GM12878 (cell line): ENCODE measurements at regions not wholly inside any gene's neighbourhood (a gene's known extent, or its start where the extent isn't known, plus 50 kb on each side); places are given as distances from the start of the nearest gene placed in this dataset.

Experiments used
- ATAC-seq: fragments of 200-7000 bp; cut with Tn5 transposase; 3 replicates; pipeline ENCODE4 v1.9.1; 2020; ENCODE audit warnings: mild to moderate bottlenecking, moderate library complexity
- BruUV-seq: library from RNA; stranded (reverse); fragments of 400-500 nt; replicated peaks from 2 replicates; lab custom pipeline; 2021; lab: Mats Ljungman, UMichigan
- CTCF ChIA-PET: fragments of 300-600 bp; sonication (Branson Sonifier 250); formaldehyde crosslinking; extraction: SDS; loops from one replicate; lab custom pipeline; 2021; ENCODE audit warnings: inconsistent platforms; lab: Yijun Ruan, JAX
- POLR2A ChIA-PET: fragments of 350-600 bp; formaldehyde crosslinking; extraction: SDS; loops from one replicate; lab custom pipeline; 2021; ENCODE audit warnings: inconsistent platforms; lab: Charles Lee
- RAD21 ChIA-PET: fragments of 300-600 bp; sonication (Branson Sonifier 250); formaldehyde crosslinking; loops from one replicate; lab custom pipeline; 2023; ENCODE audit warnings: antibody characterized with exemption; ENCODE audit not compliant: unreplicated experiment; lab: Charles Lee
- SMC1A ChIA-PET: fragments of 300-600 bp; sonication (Branson Sonifier 250); formaldehyde crosslinking; loops from one replicate; lab custom pipeline; 2023; ENCODE audit not compliant: unreplicated experiment, uncharacterized antibody; lab: Charles Lee
- DNase-seq: peaks from one replicate; pipeline ENCODE4 v3.0.0-alpha.2; 2011; ENCODE audit warnings: low read depth, low spot score
- FAIRE-seq: peaks from 3 replicates; lab custom pipeline; 2011; peaks lifted over from hg19 to GRCh38; lab: Jason Lieb, UNC
- H2AFZ ChIP-seq: 2 replicates; pipeline ENCODE4 v1.6.0; 2011; ENCODE audit warnings: low read depth, low read length, control low read depth; ENCODE audit not compliant: control insufficient read depth
- H3K27ac ChIP-seq: 2 replicates; pipeline ENCODE4 v1.5.1; 2011; ENCODE audit warnings: control low read depth; ENCODE audit not compliant: control insufficient read depth, insufficient read depth
- H3K27me3 ChIP-seq, 2 experiments: replicated peaks in 1 of 2; 2 replicates each; pipeline versions ENCODE4 v1.6.0 to v1.6.1; 2011; ENCODE audit warnings: low read length in 1 of 2; ENCODE audit not compliant: control insufficient read depth in 2 of 2, insufficient read depth in 2 of 2
- H3K36me3 ChIP-seq, 2 experiments: 2 replicates each; pipeline ENCODE4 v1.5.1; 2011; ENCODE audit warnings: low read length in 1 of 2; ENCODE audit not compliant: control insufficient read depth in 2 of 2, insufficient read depth in 2 of 2
- H3K4me1 ChIP-seq: 2 replicates; pipeline ENCODE4 v1.6.1; 2011; ENCODE audit warnings: mild to moderate bottlenecking, low read length, moderate library complexity, mixed read lengths; ENCODE audit not compliant: control insufficient read depth, insufficient read depth
- H3K4me2 ChIP-seq: 2 replicates; pipeline ENCODE4 v1.6.0; 2011; ENCODE audit warnings: control low read depth; ENCODE audit not compliant: control insufficient read depth, insufficient read depth
- H3K4me3 ChIP-seq: fragments of 200-600 bp; sonication (generic); 2 replicates; pipeline ENCODE4 v1.5.1; 2016
- H3K79me2 ChIP-seq: 2 replicates; pipeline ENCODE4 v1.6.0; 2011; ENCODE audit warnings: low read length; ENCODE audit not compliant: control insufficient read depth, insufficient read depth
- H3K9ac ChIP-seq: 2 replicates; pipeline ENCODE4 v1.8.0; 2011; ENCODE audit warnings: low read length, control low read depth, mixed read lengths; ENCODE audit not compliant: control insufficient read depth, insufficient read depth
- H3K9me3 ChIP-seq: replicated peaks from 3 replicates; pipeline ENCODE4 v1.5.1; 2011; ENCODE audit warnings: mild to moderate bottlenecking, low read length; ENCODE audit not compliant: control insufficient read depth, insufficient read depth
- H4K20me1 ChIP-seq: 2 replicates; pipeline ENCODE4 v1.6.0; 2011; ENCODE audit not compliant: control insufficient read depth, insufficient read depth
- CBFB ChIP-seq: IDR thresholded peaks from 2 replicates; pipeline ENCODE4 v1.6.1; 2016; ENCODE audit warnings: antibody characterized with exemption, low read depth
- E4F1 ChIP-seq: fragments of 450-650 bp; IDR thresholded peaks from 2 replicates; pipeline ENCODE4 v1.6.1; 2018; ENCODE audit warnings: borderline replicate concordance, mild to moderate bottlenecking; ENCODE audit not compliant: partially characterized antibody
- EGR1 ChIP-seq, 2 experiments: IDR thresholded peaks; 1 replicate in 1 of 2; 2 replicates in 1 of 2; pipeline ENCODE4 v1.6.1; 2011 to 2012; ENCODE audit warnings: low read depth in 2 of 2, low read length in 2 of 2, borderline replicate concordance in 1 of 2, mild to moderate bottlenecking in 1 of 2, moderate library complexity in 1 of 2
- ELK1 ChIP-seq: IDR thresholded peaks from 2 replicates; pipeline ENCODE4 v1.6.1; 2012; ENCODE audit warnings: low read depth, low read length, improper control_type of control experiment
- EZH2 ChIP-seq: IDR thresholded peaks from 2 replicates; pipeline ENCODE4 v1.6.1; 2012; ENCODE audit warnings: low read depth, mild to moderate bottlenecking, control low read depth, inconsistent platforms, low read length, borderline replicate concordance; ENCODE audit not compliant: control insufficient read depth
- FOXK2 ChIP-seq: fragments of 450-650 bp; IDR thresholded peaks from 2 replicates; pipeline ENCODE4 v1.6.1; 2017; ENCODE audit warnings: mild to moderate bottlenecking, moderate library complexity
- GATAD2B ChIP-seq: fragments of 450-650 bp; conservative IDR thresholded peaks from 2 replicates; pipeline ENCODE4 v1.6.1; 2017; ENCODE audit warnings: low read depth, mild to moderate bottlenecking, moderate library complexity
- HDAC6 ChIP-seq: fragments of 200-600 bp; sonication (generic); IDR thresholded peaks from one replicate; pipeline ENCODE4 v1.8.0; 2017; ENCODE audit warnings: antibody characterized with exemption; ENCODE audit not compliant: unreplicated experiment
- JUND ChIP-seq: IDR thresholded peaks from 2 replicates; pipeline ENCODE4 v1.6.1; 2012; ENCODE audit warnings: low read depth, mild to moderate bottlenecking, low read length, improper control_type of control experiment, moderate library complexity
- KAT2A ChIP-seq: conservative IDR thresholded peaks from 2 replicates; pipeline ENCODE4 v1.6.1; 2011; ENCODE audit warnings: low read depth, low read length; ENCODE audit not compliant: control insufficient read depth
- MEF2A ChIP-seq: IDR thresholded peaks from 2 replicates; pipeline ENCODE4 v1.6.1; 2011; ENCODE audit warnings: low read depth, mild to moderate bottlenecking, low read length, moderate library complexity; ENCODE audit not compliant: insufficient read depth
- MYB ChIP-seq: fragments of 150-350 bp; IDR thresholded peaks from 2 replicates; pipeline ENCODE4 v1.6.1; 2014; ENCODE audit warnings: mild to moderate bottlenecking, low read depth, low read length, borderline replicate concordance
- NFXL1 ChIP-seq: fragments of 450-650 bp; IDR thresholded peaks from 2 replicates; pipeline ENCODE4 v1.6.1; 2017; ENCODE audit warnings: antibody characterized with exemption, mild to moderate bottlenecking, borderline replicate concordance
- PAX8 ChIP-seq: fragments of 450-650 bp; IDR thresholded peaks from 2 replicates; pipeline ENCODE4 v1.6.1; 2017; ENCODE audit warnings: mild to moderate bottlenecking, moderate library complexity
- POLR2AphosphoS2 ChIP-seq: IDR thresholded peaks from 2 replicates; pipeline ENCODE4 v1.6.1; 2011; ENCODE audit warnings: low read depth, mild to moderate bottlenecking, low read length, improper control_type of control experiment, moderate library complexity
- POU2F2 ChIP-seq: IDR thresholded peaks from 3 replicates; pipeline ENCODE4 v1.6.1; 2011; ENCODE audit warnings: low read depth, mild to moderate bottlenecking, low read length, borderline replicate concordance
- RAD51 ChIP-seq: fragments of 450-650 bp; IDR thresholded peaks from 2 replicates; pipeline ENCODE4 v1.6.1; 2016; ENCODE audit warnings: moderate library complexity, mild to moderate bottlenecking, inconsistent platforms
- SMARCA5 ChIP-seq: fragments of 450-650 bp; IDR thresholded peaks from 2 replicates; pipeline ENCODE4 v1.6.1; 2017; ENCODE audit warnings: mild to moderate bottlenecking
- SUZ12 ChIP-seq: fragments of 200-600 bp; sonication (generic); IDR thresholded peaks from one replicate; pipeline ENCODE4 v1.6.1; 2018; ENCODE audit warnings: antibody characterized with exemption, mild to moderate bottlenecking; ENCODE audit not compliant: unreplicated experiment
- TARDBP ChIP-seq: IDR thresholded peaks from 2 replicates; pipeline ENCODE4 v1.6.1; 2016; ENCODE audit warnings: borderline replicate concordance
- ZNF24 ChIP-seq: fragments of 450-650 bp; IDR thresholded peaks from 2 replicates; pipeline ENCODE4 v1.6.1; 2017; ENCODE audit warnings: antibody characterized with exemption, mild to moderate bottlenecking
- ZNF384 ChIP-seq: IDR thresholded peaks from 2 replicates; pipeline ENCODE4 v1.6.1; 2012; ENCODE audit warnings: low read depth, mild to moderate bottlenecking, low read length, improper control_type of control experiment, borderline replicate concordance
- WGBS: methylation state at CpG from one replicate; pipeline ENCODE4 v1.1.6; 2016; ENCODE audit warnings: low lambda C conversion rate; ENCODE audit not compliant: insufficient replicate concordance, insufficient coverage; ENCODE audit errors: missing lambda C conversion rate; 5-methylcytosine and 5-hydroxymethylcytosine counted together
- in situ Hi-C: fragments of 300-500 bp; cut with MboI; formaldehyde crosslinking; loops from 9 replicates; pipeline ENCODE4 v1.14.3; 2018; ENCODE audit warnings: mixed read lengths
- intact Hi-C: fragments of 100-400 bp; cut with micrococcal nuclease; formaldehyde crosslinking; loops from one replicate; pipeline ENCODE4 v1.14.2; 2022; ENCODE audit not compliant: unreplicated experiment

GRCh38 chr7:10473569-10473968 lies 500.1 kb upstream of the PHF14 start (continued):
- TF ChIP-seq NFXL1 (no peak), TARDBP (no peak), E4F1 (no peak), ZNF24 (no peak)

- 67% methylated on average over 3 of the region's 3 CpGs for WGBS
- ChIA-PET CTCF (no interaction called here), RAD21 (no interaction called here), POLR2A (no interaction called here), SMC1A (no interaction called here)
- Histone ChIP-seq H3K79me2 (no peaks in the 10 kb centered on the region), H3K4me3 (no peak overlapping the region), H4K20me1 (no peaks in the 10 kb centered on the region), H3K4me2 (no peak overlapping the region), H3K4me1 (no peaks in the 10 kb centered on the region), H3K9me3 (no peaks in the 10 kb centered on the region), H2AFZ (no peak overlapping the region), H3K36me3 (no peaks in the 10 kb centered on the region), H3K27me3 (no peaks in the 10 kb centered on the region), H3K27ac (no peak overlapping the region), H3K9ac (no peak overlapping the region)
- DNase-seq: no peak
- in situ Hi-C loops (no loop called here), intact Hi-C loops (no loop called here)
- FAIRE-seq: no peak
- no TSS peak for BruUV-seq
- TF ChIP-seq FOXK2 (no peak), PAX8 (no peak), EZH2 (no peak), EGR1 (IDR thresholded peaks at IDR 0.05; ENCODE audit: borderline replicate concordance in 1 of 2, low read depth in 2 of 2, low read length in 2 of 2) (no peak), CBFB (no peak), SUZ12 (no peak), POU2F2 (no peak), MEF2A (no peak), POLR2AphosphoS2 (no peak), KAT2A (no peak), HDAC6 (no peak), SMARCA5 (no peak), ZNF384 (no peak), ELK1 (no peak), RAD51 (no peak), MYB (no peak), GATAD2B (no peak), JUND (no peak), NFXL1 (no peak)
- no peak for ATAC-seq
Measured at GRCh38 chr7:10474048-10474447, 499.6 kb upstream of the PHF14 start.
